HUES6 (cell line): ENCODE measurements at regions not wholly inside any gene's neighbourhood (a gene's known extent, or its start where the extent isn't known, plus 50 kb on each side); places are given as distances from the start of the nearest gene placed in this dataset.

ENCODE experiments used
- H3K27ac ChIP-seq: 2 replicates; pipeline ENCODE4 v1.7.0; 2013; ENCODE audit warnings: low read depth, mild to moderate bottlenecking, low read length, inconsistent platforms
- H3K27me3 ChIP-seq: 2 replicates; pipeline ENCODE4 v1.6.1; 2013; ENCODE audit warnings: low read length; ENCODE audit not compliant: control insufficient read depth, insufficient read depth
- H3K36me3 ChIP-seq: 2 replicates; pipeline ENCODE4 v1.6.1; 2013; ENCODE audit warnings: low read length; ENCODE audit not compliant: control insufficient read depth, insufficient read depth
- H3K4me1 ChIP-seq: 2 replicates; pipeline ENCODE4 v1.6.1; 2013; ENCODE audit warnings: low read length; ENCODE audit not compliant: control insufficient read depth, insufficient read depth
- H3K4me3 ChIP-seq: 2 replicates; pipeline ENCODE4 v1.5.1; 2013; ENCODE audit warnings: low read depth, low read length
- H3K9ac ChIP-seq: one replicate; pipeline ENCODE4 v1.6.1; 2013; ENCODE audit warnings: mild to moderate bottlenecking, low read length
- H3K9me3 ChIP-seq: 2 replicates; pipeline ENCODE4 v1.6.1; 2013; ENCODE audit warnings: low read depth, low read length; ENCODE audit not compliant: control insufficient read depth, insufficient read depth

DNA sequence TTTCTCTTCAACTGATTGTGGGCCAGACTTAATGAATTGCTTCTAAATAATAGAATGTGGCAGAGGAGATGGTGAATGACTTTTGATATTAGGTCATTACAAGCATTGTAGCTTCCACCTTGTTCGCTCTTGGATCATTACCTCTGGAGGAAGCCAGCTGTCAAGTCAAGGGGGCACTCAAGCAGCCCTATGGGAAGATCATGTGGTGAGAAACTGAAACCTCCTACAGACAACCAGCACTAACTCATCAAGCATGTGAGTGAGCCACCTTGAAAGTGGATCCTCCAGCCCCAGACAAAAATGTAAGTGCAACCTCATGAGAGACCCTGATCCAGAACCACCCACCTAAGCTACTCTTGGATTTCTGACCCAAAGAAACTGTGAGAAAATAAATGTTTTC, 109.8 kb upstream of the TBC1D5 start:
- Histone ChIP-seq H3K36me3 (no peaks in the 10 kb centered on the region), H3K4me1 (no peaks in the 10 kb centered on the region), H3K27me3 (no peaks in the 10 kb centered on the region), H3K9me3 (peaks cover 13% of the 10 kb centered on the region; the same call in 1 of the 2 replicates), H3K4me3 (no peak overlapping the region), H3K9ac (no peak overlapping the region), H3K27ac (no peak overlapping the region)

DNA sequence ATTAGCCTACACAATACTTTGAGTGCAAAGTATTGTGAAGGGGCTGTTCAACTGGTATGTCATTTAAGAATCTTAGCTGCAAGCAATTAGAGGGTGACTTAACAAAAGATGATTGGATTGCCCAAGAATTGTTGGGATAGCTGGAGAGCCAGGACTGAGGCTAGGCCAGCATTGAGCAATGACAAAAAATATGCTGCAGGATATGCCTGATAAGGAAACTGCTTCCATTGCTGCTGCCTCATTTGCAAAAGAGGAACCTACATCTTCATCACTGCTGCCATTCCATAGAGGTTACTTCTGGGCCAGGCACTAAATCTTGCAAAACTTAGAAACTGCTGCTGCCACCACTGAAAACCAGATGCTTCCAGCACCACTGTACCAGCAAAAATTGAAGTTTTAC, 108.0 kb upstream of the TBC1D5 start:
- Histone ChIP-seq H3K4me3 (no peak overlapping the region), H3K4me1 (0 out of 2 replicates have a peak, but pooled peaks cover 5% of the 10 kb centered on the region), H3K27ac (no peak overlapping the region), H3K9ac (no peak overlapping the region), H3K9me3 (peaks cover 4% of the 10 kb centered on the region; the same call in 1 of the 2 replicates), H3K27me3 (no peaks in the 10 kb centered on the region), H3K36me3 (no peaks in the 10 kb centered on the region)

DNA sequence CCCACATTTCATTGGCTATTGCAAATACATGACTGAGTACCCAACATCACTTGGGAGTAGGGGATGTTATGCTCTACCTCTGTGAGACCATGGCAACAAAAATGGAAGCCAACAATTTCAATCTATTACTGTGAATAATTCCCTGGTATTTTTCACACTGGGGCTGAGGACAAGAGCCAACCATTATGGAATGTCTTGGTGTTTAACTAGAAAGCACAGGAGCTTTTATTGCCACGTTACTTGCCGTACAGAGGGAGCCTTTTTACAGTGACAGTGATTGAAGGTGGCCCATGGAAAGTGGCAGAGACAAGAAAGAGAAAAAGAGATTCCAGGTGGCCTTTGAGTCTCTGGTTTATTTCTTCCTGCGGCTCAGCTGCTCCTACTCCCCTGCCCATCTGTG, 105.7 kb upstream of the TBC1D5 start:
- H3K36me3 ChIP-seq, result no peaks in the 10 kb centered on the region
- 0 out of 2 replicates have a peak, but pooled peaks cover 5% of the 10 kb centered on the region for H3K4me1 ChIP-seq
- no peaks in the 10 kb centered on the region; the same call in 1 of the 2 replicates for H3K9me3 ChIP-seq
- H3K4me3 ChIP-seq, result no peak overlapping the region
- H3K27me3 ChIP-seq, result no peaks in the 10 kb centered on the region
- H3K9ac ChIP-seq, result no peak overlapping the region
- no peak overlapping the region for H3K27ac ChIP-seq

DNA sequence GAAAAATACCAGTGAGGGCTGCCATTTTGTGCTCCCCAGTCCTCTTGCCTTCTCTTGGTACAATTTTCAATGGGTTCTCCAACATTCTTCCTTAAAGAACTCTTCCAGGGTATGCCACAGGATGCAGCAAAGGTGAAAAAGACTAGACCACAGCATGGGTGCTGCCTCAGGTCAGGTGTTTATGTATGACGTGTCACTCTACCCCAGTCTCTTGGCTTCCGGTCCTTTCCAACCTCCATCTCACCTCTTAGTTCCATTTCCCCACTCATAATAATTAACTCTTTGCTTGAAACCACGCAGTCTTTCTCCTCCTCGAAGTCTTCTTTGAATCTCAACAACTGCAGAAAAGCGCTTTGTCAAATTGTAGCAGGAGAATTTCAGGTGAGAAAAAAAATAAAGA, 104.7 kb upstream of the TBC1D5 start:
- no peak overlapping the region for H3K4me3 ChIP-seq
- H3K4me1 ChIP-seq, result 0 out of 2 replicates have a peak, but pooled peaks cover 5% of the 10 kb centered on the region

DNA sequence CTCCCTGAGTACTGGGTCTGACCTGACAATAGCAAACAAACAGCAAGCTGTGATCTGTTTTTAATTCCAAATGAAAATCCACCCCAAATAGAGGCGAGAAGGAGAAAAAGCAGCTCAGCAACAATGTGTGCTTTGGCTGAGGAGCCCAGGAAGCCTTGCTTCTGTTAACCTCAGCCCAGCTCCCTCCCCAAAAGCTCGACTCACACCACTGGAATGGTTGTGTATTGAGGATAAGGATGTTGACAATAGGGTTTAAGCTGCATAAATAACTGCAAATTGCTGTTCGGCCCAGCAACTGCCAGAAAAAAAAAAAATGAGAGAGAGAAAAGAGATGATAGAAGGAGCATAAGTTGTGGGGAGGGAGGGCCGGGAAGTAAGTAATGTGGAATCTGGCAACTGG, 104.0 kb upstream of the TBC1D5 start:
- 0 out of 2 replicates have a peak, but pooled peaks cover 5% of the 10 kb centered on the region for H3K4me1 ChIP-seq
- no peak overlapping the region for H3K4me3 ChIP-seq
- no peaks in the 10 kb centered on the region for H3K36me3 ChIP-seq
- no peak overlapping the region for H3K27ac ChIP-seq
- no peak overlapping the region for H3K9ac ChIP-seq
- H3K9me3 ChIP-seq, result no peaks in the 10 kb centered on the region; the same call in 1 of the 2 replicates
- no peaks in the 10 kb centered on the region for H3K27me3 ChIP-seq

More for the DNA sequence above, 104.7 kb upstream of the TBC1D5 start:
- Histone ChIP-seq H3K27me3 (no peaks in the 10 kb centered on the region), H3K9ac (no peak overlapping the region), H3K36me3 (no peaks in the 10 kb centered on the region), H3K27ac (no peak overlapping the region), H3K9me3 (no peaks in the 10 kb centered on the region; the same call in 1 of the 2 replicates)

DNA sequence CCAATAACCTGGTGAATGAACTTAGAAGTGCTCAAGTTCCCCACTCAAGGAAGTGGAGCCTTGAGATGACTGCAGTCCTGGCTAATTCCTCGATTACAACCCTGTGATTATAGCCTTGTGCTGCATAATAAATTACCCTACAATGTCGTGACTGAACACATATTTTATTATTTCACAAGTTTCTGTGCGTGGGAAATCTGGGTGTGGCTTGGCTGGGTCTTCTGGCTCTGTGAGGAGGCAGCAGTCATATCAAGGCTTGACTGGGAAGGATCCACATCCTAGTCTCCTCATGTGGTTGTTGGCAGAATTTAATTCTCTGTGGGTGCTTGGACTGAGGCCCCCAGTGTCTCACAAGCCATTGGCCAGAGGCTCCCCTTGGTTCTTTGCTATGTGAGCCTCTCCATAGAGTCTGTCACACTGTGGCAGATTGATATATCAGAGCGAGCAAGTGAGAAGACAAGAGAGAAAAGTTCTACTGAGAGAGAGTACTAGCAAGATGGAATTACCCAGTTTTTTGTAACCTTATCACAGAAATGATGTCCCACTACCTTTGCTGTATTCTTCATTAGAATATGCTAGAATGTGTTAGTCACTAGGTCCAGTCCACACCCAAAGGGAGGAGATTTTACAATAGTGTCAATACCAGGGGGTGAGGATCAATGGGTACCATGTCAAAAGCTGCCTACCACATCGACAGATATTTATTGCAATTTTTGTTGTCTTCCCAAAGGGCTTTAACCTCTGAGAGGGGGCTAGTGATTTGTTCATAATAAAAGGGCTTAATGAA, 102.8 kb upstream of the TBC1D5 start:
- Histone ChIP-seq H3K9ac (no peak overlapping the region), H3K4me3 (no peak overlapping the region), H3K27ac (no peak overlapping the region), H3K36me3 (no peaks in the 10 kb centered on the region), H3K4me1 (peaks cover 14% of the 10 kb centered on the region; the same call in 1 of the 2 replicates), H3K27me3 (no peaks in the 10 kb centered on the region), H3K9me3 (no peaks in the 10 kb centered on the region; the same call in 1 of the 2 replicates)

DNA sequence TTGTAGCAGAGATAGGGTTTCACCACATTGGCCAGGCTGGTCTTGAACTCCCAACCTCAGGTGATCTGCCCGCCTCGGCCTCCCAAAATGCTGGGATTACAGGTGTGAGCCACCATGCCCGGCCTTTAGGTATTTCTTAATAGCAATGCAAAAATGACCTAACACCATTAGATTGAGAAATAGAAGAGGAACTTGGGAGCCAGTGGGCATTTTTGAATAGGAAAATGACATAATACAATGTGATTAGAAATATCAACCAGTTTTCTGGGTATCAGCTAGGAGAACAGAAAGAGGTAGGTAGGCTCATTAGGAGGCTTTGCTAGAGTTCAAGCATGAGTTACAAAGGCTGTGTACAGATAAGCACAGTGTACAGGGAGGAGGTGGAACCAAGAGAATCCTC, 101.8 kb upstream of the TBC1D5 start:
- Histone ChIP-seq H3K9me3 (no peaks in the 10 kb centered on the region), H3K27ac (no peak overlapping the region), H3K9ac (no peak overlapping the region), H3K27me3 (no peaks in the 10 kb centered on the region), H3K4me3 (no peak overlapping the region), H3K4me1 (peaks cover 14% of the 10 kb centered on the region; the same call in 1 of the 2 replicates), H3K36me3 (no peaks in the 10 kb centered on the region)

DNA sequence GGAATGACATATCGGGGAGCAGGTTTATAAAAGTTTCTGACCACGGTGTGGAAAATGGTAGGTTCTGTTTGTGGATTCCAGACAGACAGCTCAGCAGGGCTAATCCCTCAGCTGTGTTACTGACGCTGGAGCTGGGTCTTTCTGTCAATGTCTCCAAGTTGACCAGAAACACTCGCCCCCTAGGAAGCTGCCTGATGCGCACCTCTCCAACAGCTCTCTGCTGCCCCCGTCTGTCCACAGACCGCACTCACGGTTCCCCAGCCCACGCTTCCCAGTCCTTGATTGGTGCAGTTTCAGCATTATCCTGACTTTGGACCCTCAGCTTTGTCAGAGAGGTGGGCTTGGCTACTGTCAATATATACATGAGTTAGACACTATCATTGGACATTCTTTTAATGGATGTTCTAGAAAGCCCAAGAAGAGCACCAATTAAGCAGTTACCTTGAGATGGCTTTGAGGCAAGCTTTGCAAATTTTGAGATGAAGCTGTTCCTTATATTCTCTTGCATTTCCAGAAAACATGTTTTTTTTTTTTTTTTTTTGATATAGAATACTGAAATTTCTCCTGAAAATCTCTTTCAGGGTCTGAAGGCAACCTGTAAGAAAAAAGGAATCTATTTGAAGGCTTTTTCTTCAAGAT, 98.9 kb upstream of the TBC1D5 start:
- Histone ChIP-seq H3K9ac (peak overlapping the region; percentile 26), H3K4me3 (no peak overlapping the region; the same call in 1 of the 2 replicates), H3K9me3 (no peaks in the 10 kb centered on the region), H3K4me1 (peaks cover 11% of the 10 kb centered on the region; the same call in 1 of the 2 replicates), H3K36me3 (no peaks in the 10 kb centered on the region), H3K27me3 (no peaks in the 10 kb centered on the region), H3K27ac (no peak overlapping the region)

DNA sequence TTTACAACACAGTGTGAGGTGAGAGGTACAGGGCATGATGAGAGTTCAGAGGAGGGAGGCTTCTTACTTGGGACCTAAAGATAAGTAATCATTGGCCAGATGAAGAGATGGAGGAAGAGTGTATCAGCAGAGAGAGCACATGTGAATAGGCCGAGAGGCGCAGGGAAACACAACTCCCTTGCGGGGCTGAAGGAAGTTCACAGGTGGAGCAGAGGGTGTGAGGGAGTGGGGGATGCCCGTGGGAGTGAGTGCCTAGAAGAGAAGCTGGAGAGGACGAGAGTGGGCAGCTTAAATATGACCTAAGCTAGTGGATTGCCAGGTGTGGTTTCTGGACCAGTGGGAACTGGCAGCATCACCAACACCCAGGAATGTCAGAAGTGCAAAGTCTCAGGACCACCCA, 98.2 kb upstream of the TBC1D5 start:
- no peaks in the 10 kb centered on the region for H3K36me3 ChIP-seq
- H3K9me3 ChIP-seq, result no peaks in the 10 kb centered on the region
- H3K27ac ChIP-seq, result no peak overlapping the region
- H3K4me1 ChIP-seq, result peaks cover 8% of the 10 kb centered on the region; the same call in 1 of the 2 replicates
- no peaks in the 10 kb centered on the region for H3K27me3 ChIP-seq
- no peak overlapping the region for H3K9ac ChIP-seq
- H3K4me3 ChIP-seq, result no peak overlapping the region; the same call in 1 of the 2 replicates

DNA sequence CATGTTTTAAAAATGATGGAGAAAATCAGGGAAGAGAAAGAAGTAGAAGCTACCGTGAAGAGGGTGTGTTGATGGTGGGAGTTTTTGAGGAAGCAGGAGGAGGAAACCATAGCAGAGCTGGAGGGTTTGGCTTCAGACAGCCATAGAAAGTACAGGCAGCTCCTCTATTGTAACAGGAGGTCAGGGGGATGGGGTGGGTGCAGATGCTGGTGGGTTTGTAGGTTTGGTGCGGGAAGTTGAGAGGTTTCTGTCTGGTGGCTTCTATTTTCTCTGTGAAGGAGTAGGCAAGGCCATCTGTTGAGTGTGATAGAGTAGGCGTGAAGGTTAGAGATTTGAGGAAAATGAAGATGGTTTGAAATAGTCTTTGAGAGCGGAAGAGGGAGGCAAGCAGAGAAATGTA, 97.7 kb upstream of the TBC1D5 start:
- Histone ChIP-seq H3K36me3 (no peaks in the 10 kb centered on the region), H3K4me3 (no peak overlapping the region), H3K9me3 (no peaks in the 10 kb centered on the region), H3K4me1 (peaks cover 8% of the 10 kb centered on the region; the same call in 1 of the 2 replicates), H3K27ac (no peak overlapping the region), H3K9ac (no peak overlapping the region), H3K27me3 (no peaks in the 10 kb centered on the region)

DNA sequence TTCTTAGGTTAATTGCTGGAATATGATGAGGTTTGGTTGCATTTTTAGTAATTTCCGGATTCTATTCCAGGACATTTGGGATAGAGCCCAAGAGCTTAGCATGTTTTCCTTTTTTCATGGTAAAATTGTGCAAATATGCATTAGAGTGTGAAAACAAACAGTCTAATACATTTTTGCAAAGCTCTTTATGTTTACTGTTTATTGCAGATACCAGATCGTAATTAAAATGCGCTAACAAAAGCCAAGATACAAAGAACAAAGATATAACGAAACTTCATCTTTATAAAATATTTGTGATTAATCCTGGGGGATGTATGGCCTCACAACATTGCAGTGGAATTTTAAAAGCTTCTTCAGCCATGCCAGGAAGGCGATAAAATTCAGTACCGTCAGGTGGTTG, 94.5 kb upstream of the TBC1D5 start:
- peaks cover 8% of the 10 kb centered on the region; the same call in 1 of the 2 replicates for H3K4me1 ChIP-seq
- no peaks in the 10 kb centered on the region for H3K9me3 ChIP-seq
- H3K4me3 ChIP-seq, result no peak overlapping the region
- H3K27me3 ChIP-seq, result no peaks in the 10 kb centered on the region
- no peaks in the 10 kb centered on the region for H3K36me3 ChIP-seq
- H3K27ac ChIP-seq, result no peak overlapping the region
- no peak overlapping the region for H3K9ac ChIP-seq
